NOMO-1 (cell line): ENCODE measurements at regions not wholly inside any gene's neighbourhood (a gene's known extent, or its start where the extent isn't known, plus 50 kb on each side); places are given as distances from the start of the nearest gene placed in this dataset.
"Not testable (repeated sequence)": the region's sequence is repeated elsewhere in the genome, so short reads cannot be mapped to it uniquely, and the experiment has no call there.

Source experiments
- DNase-seq, 2 experiments: peaks; one replicate each; lab custom pipeline; 2025; ENCODE audit not compliant: unreplicated experiment in 2 of 2; lab: John Stamatoyannopoulos, UW

DNA sequence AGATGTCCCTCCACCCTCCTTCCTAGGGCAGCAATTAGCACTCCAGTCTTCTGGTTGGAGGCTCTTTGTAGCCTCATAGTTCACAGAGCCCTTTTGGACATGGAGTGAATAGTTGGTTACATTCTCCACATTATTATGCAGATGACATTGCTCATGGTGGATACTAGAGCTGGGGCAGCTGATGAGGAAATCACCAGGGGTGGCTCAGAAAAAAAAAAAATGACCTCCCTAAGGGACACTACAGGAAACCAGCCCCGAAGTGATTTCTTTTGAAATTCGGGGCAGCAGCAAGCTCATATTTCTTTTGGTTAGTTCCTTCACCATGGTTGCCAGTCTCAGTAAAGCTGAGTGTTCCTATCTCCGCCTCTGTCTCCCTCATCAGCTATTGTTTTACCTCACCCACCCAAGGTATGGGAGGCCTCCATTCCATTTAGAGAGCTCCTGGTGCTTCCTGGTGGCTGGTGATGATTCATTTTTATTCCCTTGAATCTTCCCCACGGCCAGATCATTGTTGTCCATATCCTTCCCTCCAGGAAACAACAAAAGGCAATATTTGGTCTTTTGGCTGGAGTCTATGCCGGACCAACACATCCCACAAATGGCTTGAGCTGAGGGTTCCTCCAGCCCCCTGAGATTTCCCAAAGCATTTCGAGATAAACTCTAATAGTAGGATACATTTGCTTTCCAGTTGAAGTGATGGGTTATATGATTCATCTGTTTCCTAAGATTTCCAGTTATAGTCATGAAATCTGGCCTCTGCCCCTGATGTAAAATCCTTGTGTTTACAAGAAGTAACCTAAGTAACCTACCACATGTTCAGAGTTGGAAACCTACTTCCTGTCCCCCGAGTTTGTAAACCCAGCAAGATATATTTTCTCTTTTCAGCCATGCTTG is 56.2 kb upstream of the NID2 start:
- DNase-seq = no peak

- DNase-seq = not testable (repeated sequence)
These were observed 53.3 kb upstream of the NID2 start for GRCh38 chr14:52122163-52122562.

DNA sequence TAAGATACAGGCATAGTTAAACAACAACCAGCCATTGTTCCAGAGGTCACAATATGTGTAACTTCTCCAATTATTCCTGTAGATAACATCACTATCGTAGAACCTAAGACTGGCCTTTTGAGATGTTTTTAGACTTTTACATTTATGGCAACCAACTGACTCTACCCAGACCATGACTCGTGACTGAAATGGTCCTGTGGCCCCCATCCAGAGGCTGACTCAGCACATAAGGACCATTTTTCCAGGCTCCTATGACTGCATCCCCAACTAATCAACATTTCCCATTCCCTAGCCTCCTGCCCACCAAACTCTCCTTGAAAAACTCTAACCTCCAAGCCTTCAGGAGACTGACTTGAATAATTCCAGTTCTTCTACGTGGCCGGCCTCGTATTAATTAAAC is 52.6 kb upstream of the NID2 start:
- no peak for DNase-seq

- DNase-seq = no peak
These were observed 50.2 kb upstream of the NID2 start for GRCh38 chr14:52119030-52119429.
